Renal cortical epithelial cell (primary cell): ENCODE measurements at regions not wholly inside any gene's neighbourhood (a gene's known extent, or its start where the extent isn't known, plus 50 kb on each side); places are given as distances from the start of the nearest gene placed in this dataset.
"Not testable (repeated sequence)": the region's sequence is repeated elsewhere in the genome, so short reads cannot be mapped to it uniquely, and the experiment has no call there.

Experiments used
- DNase-seq: peaks from one replicate; pipeline ENCODE4 v3.0.0-alpha.2; 2011; ENCODE audit warnings: low read depth

GRCh38 chr12:125310461-125310860 is 245.2 kb downstream of the AACS start:
- DNase-seq = no peak

GRCh38 chr12:125311050-125311449 is 245.8 kb downstream of the AACS start:
- DNase-seq = no peak

GRCh38 chr12:125312471-125312870 is 247.2 kb downstream of the AACS start:
- no peak for DNase-seq

- DNase-seq = no peak
These were observed 249.0 kb downstream of the AACS start for GRCh38 chr12:125314051-125314755.

GRCh38 chr12:125315771-125316170 is 250.5 kb downstream of the AACS start:
- DNase-seq = no peak

- no peak for DNase-seq
These were observed 254.9 kb downstream of the AACS start for GRCh38 chr12:125320177-125320576.

GRCh38 chr12:125324861-125325490 is 259.7 kb downstream of the AACS start:
- DNase-seq = no peak

GRCh38 chr12:125329239-125330102 is 264.2 kb downstream of the AACS start:
- no peak for DNase-seq

- DNase-seq = no peak
These were observed 265.6 kb downstream of the AACS start for GRCh38 chr12:125330645-125331341.

GRCh38 chr12:125331342-125332052 is 266.3 kb downstream of the AACS start:
- DNase-seq = no peak

GRCh38 chr12:125332900-125333299 is 267.7 kb downstream of the AACS start:
- DNase-seq = no peak

- no peak for DNase-seq
These were observed 271.0 kb downstream of the AACS start for GRCh38 chr12:125336246-125336645.

GRCh38 chr12:125340791-125341190 is 275.6 kb downstream of the AACS start:
- DNase-seq = peak; percentile 13

- no peak for DNase-seq
These were observed 276.2 kb downstream of the AACS start for GRCh38 chr12:125341422-125341821.

GRCh38 chr12:125343649-125344048 is 278.4 kb downstream of the AACS start:
- DNase-seq = no peak

- no peak for DNase-seq
These were observed 281.1 kb downstream of the AACS start for GRCh38 chr12:125346362-125346761.

- DNase-seq = no peak
These were observed 286.6 kb downstream of the AACS start for GRCh38 chr12:125351788-125352187.

- not testable (repeated sequence) for DNase-seq
These were observed 287.8 kb downstream of the AACS start for GRCh38 chr12:125353002-125353401.

- DNase-seq = no peak
These were observed 288.6 kb downstream of the AACS start for GRCh38 chr12:125353871-125354270.

- no peak for DNase-seq
These were observed 290.4 kb downstream of the AACS start for GRCh38 chr12:125355614-125356013.

GRCh38 chr12:125356111-125356510 is 290.9 kb downstream of the AACS start:
- no peak for DNase-seq
